GM18505 (cell line): ENCODE measurements at regions not wholly inside any gene's neighbourhood (a gene's known extent, or its start where the extent isn't known, plus 50 kb on each side); places are given as distances from the start of the nearest gene placed in this dataset.

Source experiments
- ATAC-seq: cut with Tn5 transposase; IDR thresholded peaks from one replicate; pipeline ENCODE4 v1.9.1; 2021; ENCODE audit not compliant: unreplicated experiment
- POLR2A ChIP-seq: IDR thresholded peaks from 4 replicates; pipeline ENCODE4 v1.6.1; 2011; ENCODE audit warnings: borderline replicate concordance; ENCODE audit not compliant: insufficient read depth, insufficient read length; ENCODE audit errors: extremely low read depth

- no peak for TF ChIP-seq POLR2A
- no peak for ATAC-seq
Measured at GRCh38 chr2:9115229-9115628, 91.4 kb upstream of the ASAP2 start.

DNA sequence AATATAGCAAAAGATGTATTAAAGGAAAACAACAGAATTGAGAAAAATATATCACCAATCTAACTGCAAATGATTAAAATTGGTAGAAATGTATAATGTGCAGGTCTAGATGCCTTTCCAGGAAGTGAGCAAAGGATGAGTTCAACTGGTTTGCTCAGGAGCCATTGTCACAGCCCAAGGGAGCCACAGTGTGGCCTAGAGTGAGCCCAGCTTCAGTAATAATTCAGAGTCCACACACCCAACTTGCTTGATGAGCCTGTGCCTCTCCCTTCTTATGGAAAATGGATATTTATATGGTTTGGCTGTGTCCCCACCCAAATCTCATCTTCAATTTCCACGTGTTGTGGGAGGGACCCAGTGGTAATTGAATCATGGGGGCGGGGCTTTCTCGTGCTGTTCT lies 92.2 kb upstream of the ASAP2 start:
- TF ChIP-seq POLR2A: no peak
- ATAC-seq: no peak

- TF ChIP-seq POLR2A: no peak
- ATAC-seq: no peak
Measured at GRCh38 chr2:9113916-9114315, 92.7 kb upstream of the ASAP2 start.

GRCh38 chr2:9113262-9113661 lies 93.3 kb upstream of the ASAP2 start:
- no peak for ATAC-seq
- no peak for TF ChIP-seq POLR2A

DNA sequence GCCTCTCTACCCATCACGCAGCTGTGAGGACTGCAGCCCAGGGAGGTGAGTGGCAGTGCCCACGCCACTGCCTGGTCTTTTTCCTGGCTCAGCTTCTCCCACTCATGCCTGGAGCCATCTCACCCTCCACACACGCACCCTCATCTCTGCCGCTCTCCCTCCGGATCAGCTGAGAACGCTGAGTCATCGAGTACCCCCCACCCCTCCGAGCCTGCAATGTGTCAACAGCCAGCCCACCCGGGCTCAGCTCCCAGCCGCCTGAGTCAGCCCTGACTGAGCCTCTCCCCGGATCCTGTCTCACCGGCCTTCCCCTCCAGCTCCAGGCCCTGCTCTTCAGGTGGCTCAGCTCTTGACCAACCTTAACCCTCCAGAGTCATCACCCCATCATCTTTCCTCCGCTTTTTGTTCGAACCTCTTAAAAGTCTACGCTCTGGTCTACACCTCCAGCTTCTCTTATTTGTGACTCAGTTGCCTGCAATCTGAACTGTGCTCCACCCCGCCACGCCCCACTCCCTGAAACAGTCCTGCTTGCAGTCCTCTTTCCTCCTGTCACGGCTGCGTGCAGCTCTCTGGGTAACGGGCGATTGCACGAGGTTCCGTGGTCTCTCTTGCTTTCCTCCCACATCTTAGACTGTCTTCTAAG lies 94.4 kb upstream of the ASAP2 start:
- TF ChIP-seq POLR2A: no peak
- ATAC-seq: no peak

- no peak for TF ChIP-seq POLR2A
- ATAC-seq: no peak
Measured at GRCh38 chr2:9110893-9111569, 95.6 kb upstream of the ASAP2 start.

DNA sequence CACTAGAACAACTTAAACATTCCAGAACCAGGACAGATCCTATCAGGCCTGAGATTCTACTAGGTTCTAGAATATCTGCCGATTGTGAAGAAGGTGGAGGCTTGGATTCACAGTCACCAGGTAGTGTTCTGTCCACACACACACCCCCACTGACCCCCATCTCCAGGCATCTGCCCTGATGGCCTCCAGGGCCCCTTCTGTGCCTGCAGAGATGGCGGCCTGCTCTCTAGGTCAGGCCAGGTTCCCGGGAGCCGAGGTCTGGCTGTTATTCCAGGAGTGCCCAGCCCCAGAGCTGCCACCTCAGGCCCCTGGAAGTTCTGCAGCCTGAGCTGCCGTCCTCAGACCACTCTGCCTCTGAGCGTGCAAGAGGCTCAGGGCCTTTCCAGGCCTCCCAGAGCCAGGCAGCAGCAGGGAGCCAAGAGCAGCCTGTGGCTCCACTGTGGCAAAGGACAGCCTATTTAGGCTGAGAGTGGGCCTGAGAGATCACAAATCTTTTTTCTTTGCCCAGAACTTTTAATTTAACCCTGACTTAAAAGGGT lies 96.2 kb upstream of the ASAP2 start:
- no peak for ATAC-seq
- TF ChIP-seq POLR2A: no peak

DNA sequence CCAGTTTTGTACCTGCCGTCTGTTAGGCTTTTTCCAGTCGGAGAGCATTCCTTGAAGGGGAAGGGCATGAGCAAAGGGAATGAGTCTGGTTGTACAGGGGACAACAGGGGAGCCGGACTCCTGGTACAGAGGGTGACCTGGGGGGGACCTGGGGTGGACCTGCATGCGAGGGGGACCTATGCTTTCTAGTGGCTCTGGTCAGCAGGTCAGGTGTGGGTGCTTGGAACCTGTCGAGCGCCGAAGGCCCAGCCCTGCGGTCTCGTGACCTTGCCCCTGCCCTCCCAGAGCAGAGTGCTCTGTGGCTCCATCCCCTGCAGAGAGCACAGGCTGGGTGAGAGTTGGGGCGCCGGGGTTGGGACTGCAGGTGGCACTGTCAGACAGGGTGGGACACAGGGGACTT lies 96.7 kb upstream of the ASAP2 start:
- TF ChIP-seq POLR2A: no peak
- no peak for ATAC-seq

DNA sequence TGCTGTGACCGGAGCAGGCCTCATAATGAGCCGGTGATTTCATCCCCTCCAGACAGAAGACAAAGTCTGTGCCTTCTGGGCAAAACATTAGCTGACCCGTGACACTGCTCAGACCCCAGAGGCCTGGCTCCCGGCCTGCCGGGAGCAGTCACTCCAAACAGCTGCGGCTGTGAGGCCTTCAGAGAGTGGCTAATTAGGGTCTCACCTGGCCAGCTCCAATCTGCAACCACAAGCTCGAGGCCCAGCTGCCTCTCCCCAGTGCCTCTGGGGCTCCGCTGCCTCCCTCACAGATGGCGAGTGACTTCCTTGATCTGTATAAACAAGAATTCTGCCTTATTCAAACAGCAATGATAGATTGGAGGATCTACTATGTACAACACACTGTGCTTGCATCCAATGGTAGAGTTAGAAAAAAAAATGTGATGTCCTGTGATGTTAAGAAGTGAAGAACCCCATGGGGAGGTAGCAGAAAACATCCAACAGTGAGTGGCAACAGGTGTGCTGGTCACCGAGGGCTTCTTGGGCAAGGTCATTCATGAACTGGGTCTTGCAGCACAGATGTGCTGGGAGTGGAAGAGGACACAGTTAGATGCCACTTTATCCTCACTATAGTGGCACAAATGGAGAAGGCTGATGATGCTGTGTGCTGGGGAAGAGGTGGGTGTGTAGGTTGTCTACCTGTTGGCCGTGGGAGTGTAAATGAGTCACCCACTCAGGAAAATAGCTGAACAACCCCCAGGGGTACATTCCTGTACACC lies 98.2 kb upstream of the ASAP2 start:
- no peak for TF ChIP-seq POLR2A
- ATAC-seq: no peak

GRCh38 chr2:9107168-9108025 lies 99.2 kb upstream of the ASAP2 start:
- ATAC-seq: no peak
- TF ChIP-seq POLR2A: no peak

GRCh38 chr2:9106338-9107167 lies 100.1 kb upstream of the ASAP2 start:
- TF ChIP-seq POLR2A: no peak

More at GRCh38 chr2:9106338-9107167, 100.1 kb upstream of the ASAP2 start:
- ATAC-seq: no peak
